ENCODE measurements at regions not wholly inside any gene's neighbourhood (a gene's known extent, or its start where the extent isn't known, plus 50 kb on each side); places are given as distances from the start of the nearest gene placed in this dataset.

GRCh38 chr6:95071464-95071863 is 505.9 kb upstream of the MANEA start:
- no peak for DNase-seq

DNA sequence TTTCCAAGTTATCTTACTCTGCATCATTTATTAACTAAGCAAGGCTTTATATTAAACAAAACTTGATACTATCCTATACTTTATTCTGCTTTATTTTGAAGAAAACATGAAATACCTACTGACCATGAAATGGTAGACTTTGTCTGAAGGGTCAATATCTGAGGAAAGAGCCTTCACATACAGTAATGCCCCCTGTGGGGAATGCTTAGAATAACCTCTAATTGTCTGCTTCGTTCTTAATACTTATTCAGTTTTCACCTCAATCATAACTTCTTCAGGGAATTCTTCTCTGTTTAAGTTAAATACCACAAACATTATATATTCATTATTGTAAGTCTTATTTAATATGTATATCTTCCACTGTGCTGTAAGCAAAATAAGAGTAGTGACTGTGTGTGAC is 498.9 kb upstream of the MANEA start:
- no peak for DNase-seq

DNA sequence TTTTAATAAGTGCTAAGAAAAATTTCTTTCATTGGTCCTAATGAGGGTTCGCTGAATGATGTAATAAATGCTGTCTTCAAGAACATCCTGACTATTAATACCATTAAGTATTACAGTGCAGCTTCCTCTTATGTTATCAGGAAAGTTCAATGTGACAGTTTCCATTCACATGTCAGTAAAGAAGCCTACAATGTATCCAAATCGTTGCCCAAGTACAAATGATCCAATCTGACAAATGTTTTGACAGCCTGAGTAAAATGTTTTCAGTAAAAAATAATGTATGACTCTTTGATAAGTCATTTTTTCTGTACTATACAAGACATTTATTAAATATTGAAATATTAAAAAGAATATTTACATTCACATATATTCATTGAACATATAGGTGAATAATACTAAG is 496.1 kb upstream of the MANEA start:
- DNase-seq, result no peak

GRCh38 chr6:95081949-95082348 is 495.4 kb upstream of the MANEA start:
- DNase-seq, result no peak

GRCh38 chr6:95083506-95083905 is 493.8 kb upstream of the MANEA start:
- DNase-seq, result no peak

- no peak for DNase-seq
Observed at GRCh38 chr6:95084867-95085266, 492.5 kb upstream of the MANEA start.

GRCh38 chr6:95087394-95088097 is 489.8 kb upstream of the MANEA start:
- peak; percentile 51 for DNase-seq

GRCh38 chr6:95091823-95092436 is 485.4 kb upstream of the MANEA start:
- DNase-seq, result peak; percentile 35

- no peak for DNase-seq
Observed at GRCh38 chr6:95093154-95093553, 484.2 kb upstream of the MANEA start.

DNA sequence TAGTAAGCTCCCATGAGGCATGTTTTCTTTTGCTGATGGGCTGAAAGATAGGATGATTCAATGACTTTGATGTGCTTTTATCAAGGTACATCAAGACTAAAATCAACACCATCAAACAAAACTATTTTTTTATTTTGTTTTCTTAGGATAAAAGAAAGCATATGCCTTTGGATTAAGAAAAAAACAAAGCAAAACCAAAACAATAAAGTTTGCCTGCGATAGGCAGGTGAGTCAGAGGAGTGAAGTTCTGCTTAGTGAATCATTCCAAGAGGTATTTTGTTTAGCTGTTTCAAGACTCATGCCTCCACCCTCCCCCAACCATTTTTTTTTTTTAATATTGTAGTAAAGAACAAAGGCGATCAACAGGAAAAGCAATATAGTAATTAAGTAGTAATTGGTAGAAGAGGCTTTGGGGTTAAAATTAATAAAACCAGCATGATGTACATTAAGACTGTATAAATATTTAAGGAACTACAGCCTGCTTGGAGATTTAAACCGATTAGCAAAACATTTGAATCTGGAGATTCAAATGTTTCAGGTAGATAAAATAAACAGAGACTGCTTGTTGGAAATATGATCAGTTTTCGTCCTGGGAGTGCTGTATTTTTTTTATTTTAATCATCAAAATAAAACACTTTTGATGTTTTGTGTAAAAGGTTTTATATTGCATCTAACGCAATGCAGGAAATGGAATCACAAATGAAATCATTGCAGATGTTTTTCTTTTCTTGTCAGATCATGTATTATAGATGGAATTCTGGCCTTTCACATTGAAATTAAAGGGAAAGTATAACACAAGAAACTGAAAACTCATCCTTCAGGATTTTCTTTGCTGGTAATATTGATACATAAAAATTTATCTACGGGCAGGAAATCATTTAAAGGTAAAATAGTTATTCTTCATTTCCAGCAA is 482.3 kb upstream of the MANEA start:
- no peak for DNase-seq

DNA sequence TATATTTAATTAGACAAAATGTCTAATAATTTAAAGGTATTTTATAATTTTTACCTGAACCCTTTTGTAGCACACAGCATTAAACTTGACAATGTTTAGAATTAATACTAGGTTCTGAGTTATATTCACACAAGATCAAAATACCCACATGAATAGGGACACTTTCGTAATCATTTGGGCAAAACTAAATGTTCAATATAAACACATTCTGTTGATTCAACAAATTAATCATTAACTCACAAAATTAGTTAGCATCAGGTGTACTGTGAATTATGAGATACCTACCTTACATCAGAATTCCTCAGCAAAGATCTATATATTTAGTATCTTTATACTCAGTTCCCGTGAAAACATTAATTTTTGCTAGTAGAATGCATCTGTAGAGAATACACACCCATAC is 481.5 kb upstream of the MANEA start:
- DNase-seq, result no peak

DNA sequence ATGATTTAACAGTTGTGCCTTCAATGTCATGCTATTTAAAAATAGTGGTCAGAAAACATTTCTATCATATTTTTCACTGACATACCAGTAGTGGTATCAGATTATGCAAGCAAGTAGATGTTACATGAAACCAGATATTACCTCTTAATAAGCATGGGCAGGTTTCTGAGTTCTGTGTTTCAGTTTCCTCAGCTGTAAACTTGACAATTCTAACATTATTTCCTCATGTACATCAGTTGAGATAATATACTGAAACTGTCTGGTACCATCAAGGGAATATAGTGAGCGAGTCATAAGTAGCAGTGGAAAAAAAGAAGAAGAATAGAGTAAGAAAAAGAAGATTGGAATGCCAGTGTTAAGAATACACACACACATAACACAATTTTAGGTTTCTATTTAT is 477.9 kb upstream of the MANEA start:
- no peak for DNase-seq

DNA sequence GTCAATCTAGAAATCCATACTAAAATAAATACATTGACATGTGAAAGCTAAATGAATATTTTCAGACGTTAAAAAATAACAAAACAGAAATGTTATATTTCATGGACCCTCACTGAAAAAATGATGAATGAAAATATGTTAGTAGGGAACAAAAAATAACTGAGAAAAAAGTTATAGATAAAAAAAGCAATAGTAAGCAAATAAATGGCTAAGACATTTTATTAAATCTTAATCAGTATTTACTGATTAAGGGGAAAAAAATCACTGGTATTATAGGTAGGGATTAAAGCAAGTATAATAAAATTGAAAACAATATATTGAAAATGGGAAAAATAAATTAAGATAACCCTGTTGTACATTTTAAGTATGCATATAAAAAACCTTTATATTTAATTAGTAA is 468.1 kb upstream of the MANEA start:
- no peak for DNase-seq

- DNase-seq, result no peak
Observed at GRCh38 chr6:95110767-95111166, 466.6 kb upstream of the MANEA start.

- no peak for DNase-seq
Observed at GRCh38 chr6:95117236-95117635, 460.1 kb upstream of the MANEA start.

DNA sequence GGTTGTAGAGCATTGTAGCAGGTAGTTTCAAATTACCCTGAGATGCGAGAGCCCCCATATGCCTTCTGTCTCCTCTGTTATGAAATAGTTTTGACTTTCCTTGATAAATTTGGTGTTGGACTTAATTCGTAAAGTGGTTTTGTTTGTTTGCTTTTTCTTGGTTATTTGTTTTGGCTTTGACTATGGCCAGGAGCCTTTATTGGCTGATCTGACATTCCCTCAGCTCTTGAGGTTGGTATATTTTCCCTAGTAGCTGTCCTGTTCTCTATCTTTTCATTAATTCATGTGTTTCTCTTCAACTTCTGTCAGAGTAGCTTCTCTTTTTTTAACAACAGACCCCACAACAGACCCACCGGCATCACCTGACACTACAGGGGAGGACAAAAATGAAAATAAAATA is 457.4 kb upstream of the MANEA start:
- no peak for DNase-seq

DNA sequence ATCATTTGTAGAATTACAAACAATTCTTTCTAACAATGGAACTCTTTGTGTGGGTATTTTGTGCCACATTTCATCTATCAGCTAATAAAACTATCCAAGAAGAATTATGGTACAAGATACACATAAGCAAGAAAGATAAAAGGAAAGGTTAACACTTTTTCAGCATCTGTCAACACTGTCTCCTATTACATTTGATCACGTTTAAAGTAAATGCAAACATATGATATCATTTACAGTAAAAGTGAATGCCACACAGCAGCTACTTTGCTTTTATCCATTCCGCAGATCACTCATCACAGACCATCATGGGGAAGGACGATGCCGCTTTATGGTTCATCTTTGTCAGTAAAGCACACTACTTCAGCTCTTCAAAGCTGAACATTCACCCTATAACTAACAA is 456.4 kb upstream of the MANEA start:
- no peak for DNase-seq

- DNase-seq, result peak; percentile 83
Observed at GRCh38 chr6:95127261-95127660, 450.1 kb upstream of the MANEA start.

DNA sequence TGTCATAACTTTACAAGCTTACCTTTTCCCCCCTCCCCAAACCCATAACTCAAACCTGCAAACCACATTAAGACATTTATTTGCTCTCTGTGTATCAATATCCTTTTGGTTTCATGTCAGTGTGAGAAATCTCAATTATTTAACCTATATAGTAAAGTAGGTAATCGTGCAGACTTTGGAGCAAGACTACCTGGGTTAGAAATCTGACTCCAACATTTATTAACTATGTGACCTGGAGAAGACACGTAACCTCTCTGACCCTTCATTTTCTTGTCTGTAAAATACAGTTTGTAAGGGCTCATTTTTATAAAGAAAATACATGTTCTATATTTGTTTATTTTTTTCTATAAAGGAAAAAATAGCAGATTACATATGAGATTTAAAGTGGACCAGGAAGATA is 448.9 kb upstream of the MANEA start:
- no peak for DNase-seq

GRCh38 chr6:95128947-95129346 is 448.4 kb upstream of the MANEA start:
- no peak for DNase-seq

- DNase-seq, result no peak
Observed at GRCh38 chr6:95133578-95133977, 443.8 kb upstream of the MANEA start.

GRCh38 chr6:95135182-95135581 is 442.2 kb upstream of the MANEA start:
- DNase-seq, result no peak

DNA sequence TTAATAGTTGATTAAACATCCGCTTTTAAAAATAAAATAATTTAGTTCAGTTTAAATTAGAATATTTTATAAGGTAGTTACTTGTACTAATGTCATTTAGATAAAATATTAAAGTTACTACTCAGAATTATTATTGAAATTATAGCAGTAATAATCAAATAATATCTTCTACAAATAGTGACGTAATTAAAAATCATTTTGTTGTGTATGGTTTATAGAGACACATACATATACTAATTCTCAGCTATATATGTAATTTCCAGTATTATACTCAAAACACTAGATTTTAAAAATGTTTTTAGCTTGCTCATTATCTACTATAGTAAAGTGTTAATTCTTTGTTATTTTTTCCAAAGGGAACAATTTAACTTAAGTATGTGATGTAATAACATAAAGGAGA is 435.2 kb upstream of the MANEA start:
- no peak for DNase-seq

Measured in NCI-H187 treated with DMSO at 0.1 percent for 48 hours (cell line).